ENCODE measurements at regions not wholly inside any gene's neighbourhood (a gene's known extent, or its start where the extent isn't known, plus 50 kb on each side); places are given as distances from the start of the nearest gene placed in this dataset.

- DNase-seq: no peak
These were observed 281.3 kb upstream of the CLINT1 start for GRCh38 chr5:158140120-158140731.

GRCh38 chr5:158139161-158139560 lies 280.2 kb upstream of the CLINT1 start:
- no peak for DNase-seq

GRCh38 chr5:158135682-158136179 lies 276.8 kb upstream of the CLINT1 start:
- no peak for DNase-seq

GRCh38 chr5:158133369-158133768 lies 274.4 kb upstream of the CLINT1 start:
- no peak for DNase-seq

GRCh38 chr5:158127536-158127935 lies 268.6 kb upstream of the CLINT1 start:
- DNase-seq: no peak

GRCh38 chr5:158126442-158127405 lies 267.8 kb upstream of the CLINT1 start:
- DNase-seq: no peak

- no peak for DNase-seq
These were observed 265.8 kb upstream of the CLINT1 start for GRCh38 chr5:158124606-158125316.

GRCh38 chr5:158123595-158123994 lies 264.6 kb upstream of the CLINT1 start:
- DNase-seq: no peak

- DNase-seq: no peak
These were observed 262.7 kb upstream of the CLINT1 start for GRCh38 chr5:158121678-158122077.

GRCh38 chr5:158120760-158121159 lies 261.8 kb upstream of the CLINT1 start:
- DNase-seq: no peak

- no peak for DNase-seq
These were observed 261.2 kb upstream of the CLINT1 start for GRCh38 chr5:158119961-158120723.

GRCh38 chr5:158117467-158118160 lies 258.7 kb upstream of the CLINT1 start:
- no peak for DNase-seq

- no peak for DNase-seq
These were observed 258.0 kb upstream of the CLINT1 start for GRCh38 chr5:158116965-158117364.

- no peak for DNase-seq
These were observed 256.5 kb upstream of the CLINT1 start for GRCh38 chr5:158115468-158115867.

- DNase-seq: no peak
These were observed 249.2 kb upstream of the CLINT1 start for GRCh38 chr5:158108177-158108576.

GRCh38 chr5:158100373-158100888 lies 241.5 kb upstream of the CLINT1 start:
- DNase-seq: no peak

GRCh38 chr5:158099571-158100105 lies 240.7 kb upstream of the CLINT1 start:
- no peak for DNase-seq

- DNase-seq: no peak
These were observed 237.9 kb upstream of the CLINT1 start for GRCh38 chr5:158096835-158097234.

GRCh38 chr5:158086856-158087255 lies 227.9 kb upstream of the CLINT1 start:
- DNase-seq: no peak

- no peak for DNase-seq
These were observed 225.3 kb upstream of the CLINT1 start for GRCh38 chr5:158084292-158084691.

GRCh38 chr5:158082696-158083287 lies 223.8 kb upstream of the CLINT1 start:
- no peak for DNase-seq

All from hematopoietic multipotent progenitor cell treated with erythropoietin and hydrocortisone succinate and interleukin-3 and kit ligand, for 8 days (in vitro differentiated cells).